ENCODE measurements at regions not wholly inside any gene's neighbourhood (a gene's known extent, or its start where the extent isn't known, plus 50 kb on each side); places are given as distances from the start of the nearest gene placed in this dataset.

DNA sequence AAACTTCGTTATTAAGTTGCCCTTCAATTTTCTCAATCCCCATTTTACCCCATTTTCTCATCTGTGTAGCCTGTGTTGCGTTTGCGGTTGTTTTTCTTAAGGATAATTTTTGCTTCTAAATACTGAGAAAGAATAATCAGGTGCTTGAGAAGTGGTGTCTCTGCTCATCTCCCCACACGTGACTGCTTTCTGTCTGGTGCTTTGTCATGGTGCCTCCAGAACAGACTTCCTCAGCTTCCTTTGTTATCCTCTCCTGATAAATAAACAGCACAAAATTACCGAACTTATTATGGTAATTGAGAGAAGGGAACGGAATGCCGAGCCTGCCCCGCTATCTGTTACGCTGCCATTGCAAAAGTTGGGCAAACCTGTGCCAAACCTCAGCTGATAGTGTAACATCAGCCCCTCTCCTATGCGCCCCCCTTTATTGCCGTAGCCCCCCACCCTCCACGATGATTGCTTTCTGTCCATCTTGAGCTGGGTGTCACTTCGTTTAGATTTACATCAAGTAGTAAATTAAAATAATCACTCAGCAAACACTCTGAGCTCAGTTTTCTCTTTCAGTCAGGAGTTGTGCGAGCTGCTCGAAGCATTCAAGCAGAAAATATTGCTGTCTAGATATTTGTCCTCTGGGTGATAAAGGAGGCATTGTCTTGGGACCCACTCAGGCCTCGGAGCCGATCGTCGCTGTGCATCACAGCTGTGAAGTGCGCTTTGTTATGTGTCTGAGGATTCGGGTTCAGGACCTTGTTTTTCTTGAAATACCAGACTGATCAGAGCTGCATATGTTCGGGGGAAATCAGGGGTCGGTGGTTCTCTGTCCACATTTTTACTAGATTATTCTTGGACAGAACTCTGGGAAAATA lies 1008.5 kb upstream of the FANCL start:
- Histone ChIP-seq H3K4me1 (no peaks in the 10 kb centered on the region), H3K4me3 (no peak overlapping the region), H3K9me3 (no peaks in the 10 kb centered on the region), H3K36me3 (ENCODE audit: insufficient read depth in 1 of 2, low read depth in 1 of 2) (no peaks in the 10 kb centered on the region), H3K27ac (no peak overlapping the region), H3K27me3 (ENCODE audit: insufficient read depth in 3 of 3, low read length in 2 of 3) (peaks cover 0 to 2% (median 0%) of the 10 kb centered on the region in 3 donors)
- DNase-seq: no peak
- intact Hi-C loops (cut with DNase I): no loop called here
- TF ChIP-seq, protein P1, sequence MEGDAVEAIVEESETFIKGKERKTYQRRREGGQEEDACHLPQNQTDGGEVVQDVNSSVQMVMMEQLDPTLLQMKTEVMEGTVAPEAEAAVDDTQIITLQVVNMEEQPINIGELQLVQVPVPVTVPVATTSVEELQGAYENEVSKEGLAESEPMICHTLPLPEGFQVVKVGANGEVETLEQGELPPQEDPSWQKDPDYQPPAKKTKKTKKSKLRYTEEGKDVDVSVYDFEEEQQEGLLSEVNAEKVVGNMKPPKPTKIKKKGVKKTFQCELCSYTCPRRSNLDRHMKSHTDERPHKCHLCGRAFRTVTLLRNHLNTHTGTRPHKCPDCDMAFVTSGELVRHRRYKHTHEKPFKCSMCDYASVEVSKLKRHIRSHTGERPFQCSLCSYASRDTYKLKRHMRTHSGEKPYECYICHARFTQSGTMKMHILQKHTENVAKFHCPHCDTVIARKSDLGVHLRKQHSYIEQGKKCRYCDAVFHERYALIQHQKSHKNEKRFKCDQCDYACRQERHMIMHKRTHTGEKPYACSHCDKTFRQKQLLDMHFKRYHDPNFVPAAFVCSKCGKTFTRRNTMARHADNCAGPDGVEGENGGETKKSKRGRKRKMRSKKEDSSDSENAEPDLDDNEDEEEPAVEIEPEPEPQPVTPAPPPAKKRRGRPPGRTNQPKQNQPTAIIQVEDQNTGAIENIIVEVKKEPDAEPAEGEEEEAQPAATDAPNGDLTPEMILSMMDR (IDR thresholded peaks at IDR 0.05): no peak
- no peak for ATAC-seq
- WGBS, 3 donors: 43 to 53% (median 49%) methylated on average over 23 of the region's 23 CpGs

DNA sequence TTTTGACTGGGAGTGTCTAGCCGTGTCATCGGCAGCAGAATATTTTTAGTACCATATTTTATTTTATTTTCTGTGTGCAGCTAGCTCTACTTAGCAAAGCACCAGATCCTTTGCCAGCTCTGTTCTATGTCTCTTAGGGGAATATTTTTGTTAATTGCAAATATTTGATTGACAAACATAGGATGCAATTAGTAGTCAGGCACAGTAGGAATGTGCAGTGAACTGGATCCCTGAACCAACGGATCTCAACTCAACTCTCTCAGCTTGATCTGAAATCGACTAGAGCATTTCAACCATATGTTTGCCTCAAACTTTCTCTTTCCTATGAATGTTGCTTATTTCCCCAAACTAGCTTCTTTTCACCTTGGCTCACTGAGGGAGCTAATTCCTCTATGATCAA lies 998.0 kb upstream of the FANCL start:
- intact Hi-C loops (cut with DNase I): no loop called here
- no peak for DNase-seq
- Histone ChIP-seq H3K4me3 (no peak overlapping the region), H3K27ac (no peak overlapping the region), H3K4me1 (no peaks in the 10 kb centered on the region), H3K36me3 (ENCODE audit: insufficient read depth in 1 of 2, low read depth in 1 of 2) (no peaks in the 10 kb centered on the region), H3K9me3 (no peaks in the 10 kb centered on the region), H3K27me3 (ENCODE audit: insufficient read depth in 3 of 3, low read length in 2 of 3) (no peaks in the 10 kb centered on the region)
- 48 to 56% (median 49%) methylated on average over 4 of the region's 4 CpGs for WGBS, 3 donors
- ATAC-seq: no peak
- TF ChIP-seq, protein P1 (IDR thresholded peaks at IDR 0.05): no peak

DNA sequence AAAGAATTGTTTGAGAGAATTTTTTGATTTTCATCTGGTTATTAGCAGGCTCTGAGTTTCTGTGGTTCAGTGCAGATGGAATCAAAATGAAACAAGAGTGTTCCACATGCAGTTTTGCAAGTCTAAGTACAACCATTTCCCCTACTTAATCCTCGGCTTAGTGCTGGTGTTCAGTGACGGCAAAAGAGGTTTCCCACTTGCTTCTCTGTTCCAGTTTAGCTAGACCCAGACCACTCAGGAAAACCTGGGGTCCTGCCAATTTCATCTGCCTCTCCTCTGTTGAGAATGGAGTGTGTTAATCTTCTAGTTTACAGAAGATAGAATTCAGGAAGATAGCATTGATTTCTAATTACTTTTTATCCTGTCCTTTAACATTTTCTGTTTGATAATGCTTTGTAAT lies 996.2 kb upstream of the FANCL start:
- TF ChIP-seq, protein P1 (IDR thresholded peaks at IDR 0.05): no peak
- Histone ChIP-seq H3K27ac (no peak overlapping the region), H3K4me3 (no peak overlapping the region), H3K36me3 (ENCODE audit: insufficient read depth in 1 of 2, low read depth in 1 of 2) (no peaks in the 10 kb centered on the region), H3K4me1 (no peaks in the 10 kb centered on the region), H3K27me3 (ENCODE audit: insufficient read depth in 3 of 3, low read length in 2 of 3) (no peaks in the 10 kb centered on the region), H3K9me3 (no peaks in the 10 kb centered on the region)
- 29 to 33% (median 30%) methylated on average over 2 of the region's 2 CpGs for WGBS, 3 donors
- intact Hi-C loops (cut with DNase I): no loop called here
- ATAC-seq (no peak), DNase-seq (no peak)

- no peaks in the 10 kb centered on the region for H3K36me3 ChIP-seq (ENCODE audit: insufficient read depth in 1 of 2, low read depth in 1 of 2)
- ATAC-seq: no peak
- H3K27ac ChIP-seq: no peak overlapping the region
- H3K4me1 ChIP-seq: no peaks in the 10 kb centered on the region
- no peak for DNase-seq
- intact Hi-C loops (cut with DNase I): no loop called here
- TF ChIP-seq, protein P1 (IDR thresholded peaks at IDR 0.05): no peak
- 62 to 83% (median 69%) methylated on average over 5 of the region's 5 CpGs for WGBS, 3 donors
- no peaks in the 10 kb centered on the region for H3K9me3 ChIP-seq
- no peaks in the 10 kb centered on the region for H3K27me3 ChIP-seq (ENCODE audit: insufficient read depth in 3 of 3, low read length in 2 of 3)
- H3K4me3 ChIP-seq: no peak overlapping the region
Measured at GRCh38 chr2:59236723-59237122, 995.6 kb upstream of the FANCL start.

- intact Hi-C loops (cut with DNase I): no loop called here
- no peak for DNase-seq
- 87 to 92% (median 89%) methylated on average over 4 of the region's 4 CpGs for WGBS, 3 donors
- Histone ChIP-seq H3K27ac (no peak overlapping the region), H3K36me3 (ENCODE audit: insufficient read depth in 1 of 2, low read depth in 1 of 2) (no peaks in the 10 kb centered on the region), H3K27me3 (ENCODE audit: insufficient read depth in 3 of 3, low read length in 2 of 3) (no peaks in the 10 kb centered on the region), H3K9me3 (no peaks in the 10 kb centered on the region), H3K4me1 (no peaks in the 10 kb centered on the region), H3K4me3 (no peak overlapping the region)
- no peak for ATAC-seq
- TF ChIP-seq, protein P1 (IDR thresholded peaks at IDR 0.05): no peak
Measured at GRCh38 chr2:59233920-59234319, 992.8 kb upstream of the FANCL start.
